HS-27A (cell line): ENCODE measurements at regions not wholly inside any gene's neighbourhood (a gene's known extent, or its start where the extent isn't known, plus 50 kb on each side); places are given as distances from the start of the nearest gene placed in this dataset.

Experiments used
- DNase-seq: peaks from one replicate; pipeline ENCODE4 v3.0.0-alpha.2; 2012; ENCODE audit warnings: low read depth, missing footprints

- DNase-seq = no peak
Measured at GRCh38 chr11:119520966-119521365, 98.0 kb upstream of the THY1 start.

- DNase-seq = no peak
Measured at GRCh38 chr11:119520400-119520799, 97.4 kb upstream of the THY1 start.

GRCh38 chr11:119519796-119520195 lies 96.8 kb upstream of the THY1 start:
- no peak for DNase-seq

GRCh38 chr11:119518746-119519730 lies 96.1 kb upstream of the THY1 start:
- DNase-seq = no peak

- no peak for DNase-seq
Measured at GRCh38 chr11:119515771-119516400, 92.9 kb upstream of the THY1 start.

- no peak for DNase-seq
Measured at GRCh38 chr11:119513806-119514170, 90.8 kb upstream of the THY1 start.

- DNase-seq = no peak
Measured at GRCh38 chr11:119513131-119513805, 90.3 kb upstream of the THY1 start.

GRCh38 chr11:119512369-119512768 lies 89.4 kb upstream of the THY1 start:
- DNase-seq = no peak

- no peak for DNase-seq
Measured at GRCh38 chr11:119511614-119512306, 88.8 kb upstream of the THY1 start.

GRCh38 chr11:119509969-119510401 lies 87.0 kb upstream of the THY1 start:
- DNase-seq = peak; percentile 57

- peak; percentile 45 for DNase-seq
Measured at GRCh38 chr11:119509282-119509841, 86.4 kb upstream of the THY1 start.

GRCh38 chr11:119506436-119506835 lies 83.5 kb upstream of the THY1 start:
- no peak for DNase-seq

GRCh38 chr11:119505861-119506260 lies 82.9 kb upstream of the THY1 start:
- no peak for DNase-seq

- no peak for DNase-seq
Measured at GRCh38 chr11:119505071-119505470, 82.1 kb upstream of the THY1 start.

- no peak for DNase-seq
Measured at GRCh38 chr11:119504371-119504770, 81.4 kb upstream of the THY1 start.

GRCh38 chr11:119501777-119502405 lies 78.9 kb upstream of the THY1 start:
- DNase-seq = no peak

GRCh38 chr11:119497717-119498116 lies 74.7 kb upstream of the THY1 start:
- DNase-seq = no peak

- no peak for DNase-seq
Measured at GRCh38 chr11:119496997-119497396, 74.0 kb upstream of the THY1 start.

- DNase-seq = no peak
Measured at GRCh38 chr11:119496469-119496868, 73.5 kb upstream of the THY1 start.

- DNase-seq = no peak
Measured at GRCh38 chr11:119493712-119494111, 70.7 kb upstream of the THY1 start.
